A673 (cell line): ENCODE measurements at regions not wholly inside any gene's neighbourhood (a gene's known extent, or its start where the extent isn't known, plus 50 kb on each side); places are given as distances from the start of the nearest gene placed in this dataset.

Experiments
- EZH2 ChIP-seq: fragments of 200-600 bp; sonication (generic); IDR thresholded peaks from 2 replicates; pipeline ENCODE4 v1.6.1; 2017; ENCODE audit warnings: borderline replicate concordance, low read depth, mild to moderate bottlenecking, mixed read lengths, antibody characterized with exemption, low read length; ENCODE audit not compliant: poor library complexity, severe bottlenecking
- TF ChIP-seq, protein P1 (sequence below): fragments of 300-800, 200-600 bp; sonication (generic); conservative IDR thresholded peaks from 2 replicates; pipeline ENCODE4 v1.5.1; 2017; ENCODE audit warnings: low read depth, mild to moderate bottlenecking, antibody characterized with exemption, low read length, moderate library complexity, mixed read lengths

DNA sequence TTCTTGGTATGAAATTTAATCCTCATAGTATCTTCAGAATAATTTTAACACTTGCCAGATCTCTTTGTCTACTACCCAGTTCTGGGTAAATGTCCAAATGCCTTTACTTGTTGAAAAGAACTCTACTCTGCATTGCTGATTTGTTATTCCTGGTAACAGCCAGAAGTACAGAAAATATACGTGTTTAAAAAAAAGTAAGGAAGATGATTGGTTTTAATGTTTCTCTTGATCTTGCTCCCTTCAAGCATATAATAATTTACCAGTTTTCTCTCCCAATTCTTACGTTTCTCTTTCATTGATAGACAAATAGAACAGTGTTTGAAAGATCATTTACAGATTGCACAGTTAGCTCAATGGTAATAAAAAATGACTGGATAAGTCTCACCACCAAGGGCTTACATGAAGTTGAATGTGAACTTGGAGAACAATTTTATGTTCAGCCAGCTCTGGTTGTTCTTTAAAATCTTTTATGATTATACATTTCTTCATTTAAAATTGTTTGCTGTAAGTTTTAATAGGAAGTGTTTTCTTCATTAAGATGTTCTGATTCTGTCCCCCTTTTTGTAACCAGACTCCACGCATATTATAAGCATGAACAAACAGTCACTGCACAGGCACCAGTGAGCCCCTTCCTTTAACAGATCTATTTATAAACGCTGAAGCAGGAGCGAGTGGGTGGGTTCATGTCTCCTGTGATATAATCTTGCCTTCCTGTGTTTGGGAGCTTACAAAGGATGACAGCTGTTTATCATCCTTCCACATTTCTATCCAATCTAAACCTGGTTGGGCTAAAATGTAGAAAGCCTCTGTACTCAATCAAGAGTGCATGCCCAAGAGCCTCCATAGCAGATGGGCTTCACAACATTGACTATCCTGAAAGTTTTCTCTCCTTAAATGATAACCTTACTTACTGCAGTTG is 299.5 kb downstream of the PRL start:
- TF ChIP-seq, protein P1, sequence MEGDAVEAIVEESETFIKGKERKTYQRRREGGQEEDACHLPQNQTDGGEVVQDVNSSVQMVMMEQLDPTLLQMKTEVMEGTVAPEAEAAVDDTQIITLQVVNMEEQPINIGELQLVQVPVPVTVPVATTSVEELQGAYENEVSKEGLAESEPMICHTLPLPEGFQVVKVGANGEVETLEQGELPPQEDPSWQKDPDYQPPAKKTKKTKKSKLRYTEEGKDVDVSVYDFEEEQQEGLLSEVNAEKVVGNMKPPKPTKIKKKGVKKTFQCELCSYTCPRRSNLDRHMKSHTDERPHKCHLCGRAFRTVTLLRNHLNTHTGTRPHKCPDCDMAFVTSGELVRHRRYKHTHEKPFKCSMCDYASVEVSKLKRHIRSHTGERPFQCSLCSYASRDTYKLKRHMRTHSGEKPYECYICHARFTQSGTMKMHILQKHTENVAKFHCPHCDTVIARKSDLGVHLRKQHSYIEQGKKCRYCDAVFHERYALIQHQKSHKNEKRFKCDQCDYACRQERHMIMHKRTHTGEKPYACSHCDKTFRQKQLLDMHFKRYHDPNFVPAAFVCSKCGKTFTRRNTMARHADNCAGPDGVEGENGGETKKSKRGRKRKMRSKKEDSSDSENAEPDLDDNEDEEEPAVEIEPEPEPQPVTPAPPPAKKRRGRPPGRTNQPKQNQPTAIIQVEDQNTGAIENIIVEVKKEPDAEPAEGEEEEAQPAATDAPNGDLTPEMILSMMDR: no peak
- no peak for TF ChIP-seq EZH2
